HEK293T (cell line): ENCODE measurements at regions not wholly inside any gene's neighbourhood (a gene's known extent, or its start where the extent isn't known, plus 50 kb on each side); places are given as distances from the start of the nearest gene placed in this dataset.

Source experiments
- CTCF ChIA-PET: fragments of 350-600 bp; formaldehyde crosslinking; extraction: SDS; loops from one replicate; lab custom pipeline; 2021; ENCODE audit warnings: antibody characterized with exemption, inconsistent platforms; lab: Yijun Ruan, JAX
- POLR2A ChIA-PET: fragments of 350-600 bp; formaldehyde crosslinking; extraction: SDS; loops from one replicate; lab custom pipeline; 2020; ENCODE audit warnings: antibody characterized with exemption, inconsistent platforms; lab: Yijun Ruan, JAX
- DNase-seq: peaks from one replicate; pipeline ENCODE4 v3.0.0; 2012; ENCODE audit warnings: mixed read lengths; ENCODE audit errors: extremely low spot score
- ARNT ChIP-seq: fragments of 450-650 bp; IDR thresholded peaks from 2 replicates; pipeline ENCODE4 v1.6.1; 2017; ENCODE audit warnings: mild to moderate bottlenecking
- BHLHE40 ChIP-seq: fragments of 450-650 bp; IDR thresholded peaks from 2 replicates; pipeline ENCODE4 v1.6.1; 2016; ENCODE audit warnings: mild to moderate bottlenecking, moderate library complexity, borderline replicate concordance
- CTBP1 ChIP-seq: fragments of 450-650 bp; IDR thresholded peaks from 2 replicates; pipeline ENCODE4 v1.6.1; 2016; ENCODE audit warnings: borderline replicate concordance
- ELF4 ChIP-seq: fragments of 450-650 bp; IDR thresholded peaks from 2 replicates; pipeline ENCODE4 v1.6.1; 2017; ENCODE audit warnings: antibody characterized with exemption
- FOXA1 ChIP-seq: fragments of 450-650 bp; IDR thresholded peaks from 2 replicates; pipeline ENCODE4 v1.6.1; 2016; ENCODE audit warnings: mild to moderate bottlenecking
- FOXK2 ChIP-seq: fragments of 450-650 bp; IDR thresholded peaks from 2 replicates; pipeline ENCODE4 v1.6.1; 2016; ENCODE audit warnings: mild to moderate bottlenecking
- FOXM1 ChIP-seq: fragments of 450-650 bp; IDR thresholded peaks from 2 replicates; pipeline ENCODE4 v1.6.1; 2017; ENCODE audit warnings: mild to moderate bottlenecking, borderline replicate concordance
- HDGF ChIP-seq: fragments of 450-650 bp; IDR thresholded peaks from 2 replicates; pipeline ENCODE4 v1.6.1; 2017; ENCODE audit warnings: antibody characterized with exemption, borderline replicate concordance
- L3MBTL2 ChIP-seq: fragments of 450-650 bp; conservative IDR thresholded peaks from 2 replicates; pipeline ENCODE4 v1.6.1; 2016; ENCODE audit warnings: mild to moderate bottlenecking
- LEF1 ChIP-seq: fragments of 450-650 bp; IDR thresholded peaks from 2 replicates; pipeline ENCODE4 v1.6.1; 2017; ENCODE audit warnings: mild to moderate bottlenecking, borderline replicate concordance
- NFRKB ChIP-seq: fragments of 450-650 bp; IDR thresholded peaks from 2 replicates; pipeline ENCODE4 v1.6.1; 2016; ENCODE audit warnings: mild to moderate bottlenecking, moderate library complexity
- PKNOX1 ChIP-seq: fragments of 450-650 bp; IDR thresholded peaks from 2 replicates; pipeline ENCODE4 v1.6.1; 2016
- SP1 ChIP-seq: fragments of 450-650 bp; IDR thresholded peaks from 2 replicates; pipeline ENCODE4 v1.6.1; 2017
- SUZ12 ChIP-seq: fragments of 450-650 bp; IDR thresholded peaks from 2 replicates; pipeline ENCODE4 v1.6.1; 2016; ENCODE audit warnings: mild to moderate bottlenecking
- TARDBP ChIP-seq: fragments of 450-650 bp; IDR thresholded peaks from 2 replicates; pipeline ENCODE4 v1.6.1; 2016
- ZNF384 ChIP-seq: fragments of 450-650 bp; IDR thresholded peaks from 2 replicates; pipeline ENCODE4 v1.6.1; 2016

- TF ChIP-seq PKNOX1 (no peak), FOXA1 (no peak), ELF4 (no peak), CTBP1 (no peak), ZNF384 (no peak), BHLHE40 (no peak), FOXM1 (no peak), HDGF (no peak), SP1 (no peak), NFRKB (no peak), L3MBTL2 (no peak)
- POLR2A ChIA-PET = no interaction called here
- CTCF ChIA-PET = interaction anchor here (0.9 to 1.5 kb wide), 2 partner anchors 227 to 232 kb away, joined by 3 read pairs; no protein-coding TSS in a partner anchor
- DNase-seq = no peak
These were observed 73.8 kb upstream of the P3H2 start for GRCh38 chr3:190194506-190194905.

GRCh38 chr3:190193210-190193609 is 72.5 kb upstream of the P3H2 start:
- no peak for TF ChIP-seq SUZ12
- no peak for TF ChIP-seq NFRKB
- TF ChIP-seq CTBP1 = no peak
- ChIA-PET POLR2A (no interaction called here), CTCF (interaction anchor here (1.5 kb wide), 1 partner anchor 231 kb away, joined by 3 read pairs; no protein-coding TSS in a partner anchor)
- no peak for DNase-seq

GRCh38 chr3:190192739-190193138 is 72.0 kb upstream of the P3H2 start:
- TF ChIP-seq CTBP1 = no peak
- TF ChIP-seq FOXK2 = no peak
- TF ChIP-seq FOXA1 = no peak
- no peak for TF ChIP-seq L3MBTL2
- no peak for TF ChIP-seq LEF1
- no peak for TF ChIP-seq BHLHE40
- TF ChIP-seq SUZ12 = no peak
- no peak for TF ChIP-seq ELF4
- no peak for TF ChIP-seq PKNOX1
- no peak for TF ChIP-seq TARDBP
- TF ChIP-seq ARNT = no peak
- no peak for TF ChIP-seq NFRKB
- no peak for TF ChIP-seq FOXM1
- no peak for TF ChIP-seq SP1
- TF ChIP-seq ZNF384 = no peak
- no peak for TF ChIP-seq HDGF
- POLR2A ChIA-PET = no interaction called here
- CTCF ChIA-PET = no interaction called here
- DNase-seq = no peak

GRCh38 chr3:190192087-190192486 is 71.4 kb upstream of the P3H2 start:
- TF ChIP-seq FOXA1 = no peak
- TF ChIP-seq SUZ12 = no peak
- no peak for TF ChIP-seq ARNT
- no peak for TF ChIP-seq ZNF384
- ChIA-PET CTCF (no interaction called here), POLR2A (no interaction called here)
- DNase-seq = no peak

- TF ChIP-seq ELF4 (no peak), SP1 (no peak), ZNF384 (no peak), L3MBTL2 (no peak), FOXM1 (no peak), LEF1 (no peak), BHLHE40 (no peak), CTBP1 (no peak), FOXA1 (no peak), PKNOX1 (no peak), FOXK2 (no peak), TARDBP (no peak), HDGF (no peak), SUZ12 (no peak), ARNT (no peak), NFRKB (no peak)
- DNase-seq = no peak
- POLR2A ChIA-PET = no interaction called here
- CTCF ChIA-PET = no interaction called here
These were observed 67.5 kb upstream of the P3H2 start for GRCh38 chr3:190188197-190188596.

GRCh38 chr3:190183121-190183520 is 62.4 kb upstream of the P3H2 start:
- ChIA-PET POLR2A (interaction anchor here (0.8 to 1.0 kb wide), 2 partner anchors 14 to 51 kb away, joined by 3 read pairs; no protein-coding TSS in a partner anchor), CTCF (interaction anchor here (0.6 to 1.0 kb wide), 2 partner anchors 71 to 77 kb away, joined by 3 to 7 read pairs; no protein-coding TSS in a partner anchor)
- peak; percentile 36 for DNase-seq
- TF ChIP-seq L3MBTL2 (peak; percentile 39), SP1 (no peak), PKNOX1 (peak; percentile 26; the same call in 1 of the 2 replicates)
